Osteocyte (in vitro differentiated cells): ENCODE measurements at regions not wholly inside any gene's neighbourhood (a gene's known extent, or its start where the extent isn't known, plus 50 kb on each side); places are given as distances from the start of the nearest gene placed in this dataset.
"Not testable (repeated sequence)": the region's sequence is repeated elsewhere in the genome, so short reads cannot be mapped to it uniquely, and the experiment has no call there.

Experiments used
- DNase-seq: peaks from one replicate; pipeline ENCODE4 v3.0.0; 2021; ENCODE audit warnings: mixed read lengths; ENCODE audit not compliant: unreplicated experiment; ENCODE audit errors: extremely low spot score
- H3K27ac Mint-ChIP-seq: one replicate; pipeline ENCODE4 v1.8.0; 2021; ENCODE audit warnings: mild to moderate bottlenecking, mixed read lengths; ENCODE audit not compliant: unreplicated experiment
- H3K27me3 Mint-ChIP-seq: one replicate; pipeline ENCODE4 v1.8.0; 2021; ENCODE audit warnings: mixed read lengths; ENCODE audit not compliant: unreplicated experiment
- H3K36me3 Mint-ChIP-seq: one replicate; pipeline ENCODE4 v1.8.0; 2021; ENCODE audit warnings: mixed read lengths; ENCODE audit not compliant: unreplicated experiment
- H3K4me1 Mint-ChIP-seq: one replicate; pipeline ENCODE4 v1.8.0; 2021; ENCODE audit warnings: mixed read lengths; ENCODE audit not compliant: unreplicated experiment
- H3K4me3 Mint-ChIP-seq: one replicate; pipeline ENCODE4 v1.8.0; 2021; ENCODE audit warnings: mild to moderate bottlenecking, moderate library complexity, mixed read lengths; ENCODE audit not compliant: unreplicated experiment
- H3K9me3 Mint-ChIP-seq: one replicate; pipeline ENCODE4 v1.8.0; 2021; ENCODE audit warnings: mixed read lengths; ENCODE audit not compliant: unreplicated experiment
- CTCF ChIP-seq: fragments of 200-600 bp; sonication (generic); IDR thresholded peaks from 2 replicates; pipeline ENCODE4 v1.5.0; 2021; ENCODE audit warnings: antibody characterized with exemption, mild to moderate bottlenecking, moderate library complexity

GRCh38 chr2:154961676-154962075 lies 263.2 kb downstream of the KCNJ3 start:
- Mint-ChIP-seq H3K27me3 (no peaks in the 10 kb centered on the region), H3K4me3 (no peak overlapping the region), H3K9me3 (peaks cover 14% of the 10 kb centered on the region), H3K4me1 (no peaks in the 10 kb centered on the region), H3K36me3 (no peaks in the 10 kb centered on the region), H3K27ac (no peak overlapping the region)
- DNase-seq, result no peak
- no peak for TF ChIP-seq CTCF

DNA sequence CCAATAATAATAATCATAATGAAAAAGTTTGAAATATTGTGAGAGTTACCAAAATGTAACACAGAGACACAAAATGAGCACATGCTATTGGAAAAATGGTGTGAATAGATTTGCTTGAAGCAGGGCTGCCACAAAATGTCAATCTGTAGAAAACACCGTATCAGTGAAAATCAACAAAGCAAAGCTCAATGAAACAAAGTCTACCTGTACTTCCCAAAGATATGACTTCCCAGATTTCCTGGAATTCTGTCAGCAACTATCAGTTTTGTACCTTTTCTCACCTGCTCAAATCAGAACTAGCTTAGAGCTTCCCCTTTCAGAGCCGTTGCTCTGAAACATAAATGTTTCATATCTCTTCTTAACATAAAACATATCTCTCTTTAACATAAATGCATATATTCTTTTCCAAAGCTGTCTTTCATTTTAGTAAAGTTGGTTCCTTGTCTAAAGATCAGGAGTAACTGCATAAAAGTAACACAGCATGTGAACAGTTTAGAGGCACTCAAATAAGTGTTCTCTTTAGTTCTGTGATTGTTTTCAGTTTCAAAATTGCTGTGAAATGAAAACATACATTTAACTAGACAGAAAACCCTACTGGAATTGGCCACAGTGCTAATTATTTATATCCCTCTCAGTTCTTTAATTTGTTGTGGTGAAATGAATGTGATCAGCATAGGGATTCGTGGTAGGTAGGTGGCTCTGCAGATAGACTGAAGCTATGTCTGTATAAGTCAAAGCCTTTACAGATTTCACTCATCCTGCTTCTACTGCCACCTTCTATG lies 262.5 kb downstream of the KCNJ3 start:
- no peak overlapping the region for H3K27ac Mint-ChIP-seq
- TF ChIP-seq CTCF, result no peak
- H3K4me3 Mint-ChIP-seq, result no peak overlapping the region
- no peaks in the 10 kb centered on the region for H3K4me1 Mint-ChIP-seq
- no peaks in the 10 kb centered on the region for H3K27me3 Mint-ChIP-seq
- DNase-seq, result no peak
- H3K9me3 Mint-ChIP-seq, result peaks cover 14% of the 10 kb centered on the region
- H3K36me3 Mint-ChIP-seq, result no peaks in the 10 kb centered on the region

DNA sequence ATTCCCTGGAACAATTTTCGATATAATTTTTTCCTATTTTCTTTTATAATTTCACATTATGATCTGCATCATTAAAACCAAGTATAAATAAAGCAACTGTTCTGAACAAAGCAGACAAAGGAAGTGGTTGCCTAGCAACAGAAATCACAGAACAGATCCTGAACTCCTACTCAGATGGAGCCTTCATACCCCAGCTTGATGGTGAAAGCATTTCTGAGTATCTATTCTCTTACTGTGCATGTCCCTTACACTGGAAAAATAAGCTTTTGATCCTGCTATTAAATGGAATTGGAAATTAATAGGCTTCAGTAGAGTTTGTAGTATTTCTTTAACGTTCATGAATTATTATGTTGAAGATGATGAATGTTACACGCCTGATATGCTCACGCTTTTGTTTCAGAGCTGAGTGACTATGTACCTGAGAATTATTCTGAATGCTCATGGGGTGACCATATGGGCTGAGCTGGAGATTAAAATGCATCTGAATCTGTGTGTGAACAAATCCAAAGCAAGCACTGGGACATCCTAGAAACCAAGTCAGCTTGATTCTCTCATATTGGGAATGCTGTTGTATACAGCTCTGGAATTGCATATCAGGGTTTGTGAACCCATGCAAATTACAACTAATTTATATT lies 254.0 kb downstream of the KCNJ3 start:
- DNase-seq, result no peak
- Mint-ChIP-seq H3K4me3 (no peak overlapping the region), H3K9me3 (no peaks in the 10 kb centered on the region), H3K4me1 (no peaks in the 10 kb centered on the region), H3K27ac (no peak overlapping the region), H3K27me3 (no peaks in the 10 kb centered on the region), H3K36me3 (no peaks in the 10 kb centered on the region)
- no peak for TF ChIP-seq CTCF

GRCh38 chr2:154947416-154947815 lies 248.9 kb downstream of the KCNJ3 start:
- H3K27me3 Mint-ChIP-seq, DNase-seq, H3K4me1 Mint-ChIP-seq, H3K9me3 Mint-ChIP-seq, H3K36me3 Mint-ChIP-seq, H3K27ac Mint-ChIP-seq, H3K4me3 Mint-ChIP-seq: not testable (repeated sequence)

DNA sequence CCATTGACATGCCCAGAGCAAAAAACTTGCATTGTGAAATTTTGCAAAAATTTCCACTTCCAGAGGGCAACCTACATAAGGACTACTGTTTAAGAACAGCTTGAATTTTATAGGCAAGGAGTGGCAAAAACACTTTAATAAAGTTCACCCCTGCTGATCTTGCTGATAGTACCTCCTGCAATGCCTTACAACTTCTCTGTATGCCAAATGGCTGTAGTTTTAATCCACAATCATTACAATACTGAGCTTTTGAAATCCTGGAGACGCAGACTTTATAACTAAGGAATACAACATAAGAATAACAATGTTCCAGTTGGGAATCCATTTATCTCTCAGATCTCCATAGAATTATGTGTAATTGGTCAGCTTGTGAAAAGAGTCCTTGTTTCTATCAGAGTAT lies 247.5 kb downstream of the KCNJ3 start:
- Mint-ChIP-seq H3K27ac (no peak overlapping the region), H3K9me3 (no peaks in the 10 kb centered on the region), H3K36me3 (no peaks in the 10 kb centered on the region), H3K27me3 (no peaks in the 10 kb centered on the region), H3K4me3 (no peak overlapping the region), H3K4me1 (no peaks in the 10 kb centered on the region)
- no peak for TF ChIP-seq CTCF
- DNase-seq, result no peak
